Non-pigmented ciliary epithelial cell (primary cell): ENCODE measurements at regions not wholly inside any gene's neighbourhood (a gene's known extent, or its start where the extent isn't known, plus 50 kb on each side); places are given as distances from the start of the nearest gene placed in this dataset.

Source experiments
- DNase-seq: peaks from one replicate; pipeline ENCODE4 v3.0.0-alpha.2; 2010; ENCODE audit warnings: low read depth

DNA sequence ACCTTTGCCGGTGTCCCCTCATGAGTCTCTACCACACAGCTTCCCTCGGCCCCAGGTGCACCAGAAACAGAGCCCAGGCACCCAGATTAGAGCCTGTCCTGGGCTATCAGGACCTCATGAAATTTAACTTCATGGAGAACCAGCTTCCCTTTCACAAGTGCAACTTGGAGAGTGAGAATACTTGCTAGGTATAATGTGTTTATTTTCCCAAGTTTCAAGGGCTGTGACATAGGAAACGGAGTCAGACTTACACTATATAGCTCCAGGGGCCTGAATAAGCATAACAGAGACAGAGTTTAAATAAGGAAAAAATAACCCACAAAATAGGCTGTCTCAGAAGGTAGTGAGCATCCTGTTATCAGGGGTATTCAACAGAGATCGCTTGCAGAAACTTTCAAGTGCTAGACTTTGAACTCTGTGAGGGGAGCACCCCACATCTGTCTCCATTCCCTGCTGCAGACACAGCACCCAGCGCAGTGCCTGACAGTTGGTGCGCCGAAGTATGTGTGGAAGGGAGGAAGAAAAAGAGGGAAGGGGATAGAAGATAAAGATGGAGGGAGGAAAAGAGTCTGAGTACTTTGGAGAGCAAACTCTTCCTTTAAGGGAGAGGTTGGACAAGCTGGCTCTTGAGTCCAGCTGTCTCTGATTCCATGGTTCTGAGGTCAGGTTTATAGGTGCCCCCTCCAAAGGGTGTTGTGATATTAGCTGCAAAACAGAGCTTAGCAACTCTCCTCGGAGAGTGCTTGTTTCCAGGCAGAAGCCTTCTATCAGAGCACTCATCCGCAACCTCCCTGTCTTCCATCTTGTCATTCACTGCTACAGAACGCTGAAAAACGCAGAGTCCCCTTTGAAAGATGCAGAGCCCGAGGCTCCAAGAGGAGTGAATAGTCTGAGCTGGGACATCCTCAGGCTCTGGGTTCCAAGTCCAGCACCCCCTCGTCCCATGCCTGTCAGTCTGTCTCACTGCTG, 84.8 kb downstream of the CPN2 start:
- DNase-seq = no peak

DNA sequence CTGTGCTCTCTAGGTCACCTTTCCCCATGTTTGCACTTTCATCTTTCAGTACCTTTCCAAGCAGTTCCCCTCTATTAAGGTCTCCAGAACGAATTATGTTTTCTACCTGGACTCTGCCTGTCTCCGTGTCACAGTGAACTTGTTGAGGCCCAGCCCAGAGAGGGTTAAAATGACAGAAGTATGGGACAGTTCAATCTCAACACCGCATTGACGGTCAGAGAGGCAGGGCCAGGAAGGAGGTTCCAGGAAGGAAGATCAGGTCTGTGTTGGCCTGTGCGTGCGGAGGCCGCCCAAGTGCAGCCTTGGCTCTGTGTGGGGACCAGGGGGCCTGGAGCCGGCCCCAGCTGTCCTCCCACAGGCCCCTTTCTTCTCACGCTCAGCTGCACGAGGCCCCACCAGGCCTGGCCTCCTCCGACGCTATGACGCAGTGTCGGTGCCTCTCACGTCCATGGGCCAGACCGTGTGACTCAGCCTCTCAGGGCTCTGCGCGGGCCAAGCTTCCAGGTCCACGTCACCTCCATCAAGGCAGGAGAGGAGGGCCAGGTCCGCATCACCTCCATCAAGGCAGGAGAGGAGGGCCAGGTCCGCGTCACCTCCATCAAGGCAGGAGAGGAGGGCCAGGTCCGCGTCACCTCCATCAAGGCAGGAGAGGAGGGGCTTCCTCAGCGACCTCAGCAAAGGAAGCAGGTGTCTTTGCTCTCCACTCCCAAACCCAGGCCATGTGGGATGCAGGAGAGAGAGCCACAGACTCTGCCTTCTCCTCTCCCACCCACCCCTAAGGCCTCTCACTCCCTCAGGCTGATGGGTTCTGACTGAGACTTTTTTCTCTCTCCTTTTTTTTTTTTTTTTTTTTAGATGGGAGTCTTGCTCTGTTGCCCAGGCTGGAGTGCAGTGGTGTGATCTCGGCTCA, 83.1 kb downstream of the CPN2 start:
- DNase-seq = no peak

DNA sequence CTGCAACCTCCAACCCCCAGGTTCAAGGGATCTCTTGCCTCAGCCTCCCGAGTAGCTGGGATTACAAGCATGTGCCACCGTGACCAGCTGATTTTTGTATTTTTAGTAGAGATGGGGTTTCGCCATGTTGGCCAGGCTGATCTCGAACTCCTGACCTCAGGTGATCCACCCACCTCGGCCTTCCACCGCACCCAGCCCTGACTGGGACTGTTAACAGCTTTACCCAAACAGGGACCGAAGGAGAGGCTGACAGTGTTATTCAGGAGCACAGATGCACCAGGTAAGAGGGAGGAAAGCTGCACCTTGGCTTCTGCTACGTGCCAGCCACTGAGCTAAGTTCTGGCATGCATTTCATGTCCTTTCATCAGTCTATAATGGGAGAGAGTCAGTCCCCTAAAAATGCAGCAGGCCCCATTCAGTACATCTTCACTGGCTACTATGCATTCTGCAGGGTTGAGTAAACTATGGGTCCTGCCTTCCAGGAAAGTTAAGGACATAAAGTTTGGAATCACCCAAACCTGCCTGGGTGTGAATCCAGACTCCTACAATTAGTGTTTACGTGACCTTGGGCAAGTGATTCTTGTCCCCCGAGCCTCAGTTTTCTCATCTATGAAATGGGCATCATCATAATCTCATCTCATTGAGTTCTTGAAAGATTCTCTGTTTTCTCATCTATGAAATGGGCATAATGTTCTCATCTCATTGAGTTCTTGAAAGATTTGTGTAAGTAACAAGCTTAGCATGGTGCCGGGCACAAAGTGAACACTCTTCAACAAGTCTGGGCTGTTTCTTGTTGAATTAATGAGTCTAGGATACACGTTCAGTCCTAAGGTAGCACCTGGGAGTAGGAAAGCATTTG, 82.2 kb downstream of the CPN2 start:
- no peak for DNase-seq

DNA sequence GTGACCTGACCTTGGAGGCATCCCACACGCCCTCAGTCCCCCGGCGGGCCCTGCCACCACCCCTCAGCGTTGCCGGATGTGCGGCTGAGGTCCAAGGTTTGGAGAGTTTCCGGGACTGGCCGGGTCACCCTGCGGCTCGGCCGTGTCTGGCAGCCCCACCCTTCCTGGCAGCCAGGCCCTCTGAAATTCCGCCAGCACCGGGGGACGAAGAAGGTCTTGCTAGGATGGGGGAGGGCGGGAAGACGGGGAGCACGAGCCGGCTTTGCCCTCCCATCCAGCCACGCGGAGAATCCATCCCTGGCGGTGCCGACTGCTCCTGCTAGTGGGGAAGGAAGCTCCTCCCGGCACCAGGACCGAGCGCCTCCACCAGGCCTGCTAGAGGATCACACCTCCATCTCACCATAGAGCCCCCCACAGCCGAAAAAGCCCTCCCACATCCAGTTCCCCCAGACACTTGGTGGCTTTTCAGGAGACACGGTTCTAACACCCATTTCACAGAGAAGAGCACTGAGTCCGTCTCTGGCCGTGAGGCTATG, 81.5 kb downstream of the CPN2 start:
- DNase-seq = no peak

DNA sequence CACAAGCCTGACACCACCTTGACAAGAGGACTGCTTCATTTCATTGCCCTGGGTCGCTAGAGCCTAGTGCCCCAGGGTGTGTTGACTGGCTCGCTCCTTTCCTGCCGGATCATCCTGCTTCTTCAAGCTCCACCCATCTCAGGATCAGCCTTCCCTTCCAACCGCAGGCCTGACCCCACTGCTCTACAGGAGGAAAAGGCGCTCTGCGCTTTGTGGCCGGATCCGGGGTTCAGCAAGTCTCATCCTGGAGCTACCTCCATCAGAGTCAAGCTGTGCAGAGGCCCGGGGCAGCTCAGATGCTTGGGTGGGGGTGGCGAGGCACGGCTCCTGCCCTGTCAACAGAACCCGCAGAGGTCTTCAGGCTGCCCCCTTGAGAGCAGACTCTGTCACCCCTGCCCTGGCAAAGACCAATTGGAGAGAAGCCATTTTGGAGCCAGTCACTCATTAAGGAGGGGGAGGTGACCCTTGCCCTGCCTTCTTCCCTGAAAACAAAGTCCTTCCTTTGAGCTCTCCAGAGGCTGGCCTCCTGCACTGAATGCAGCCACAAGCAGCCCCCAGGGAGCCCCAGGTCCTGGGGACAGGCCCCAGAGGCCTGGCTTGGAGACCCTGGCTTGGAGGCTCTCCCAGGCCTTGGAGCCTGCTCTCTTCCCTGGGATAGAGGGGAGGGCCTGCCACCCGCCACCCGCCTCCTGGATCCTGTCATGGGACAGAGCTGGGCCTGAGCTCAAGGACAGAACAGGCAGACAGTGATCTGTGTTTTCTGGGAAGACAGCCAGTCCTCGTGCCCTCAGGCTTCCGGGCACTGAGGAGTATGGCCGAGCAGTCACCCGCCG, 80.3 kb downstream of the CPN2 start:
- no peak for DNase-seq

GRCh38 chr3:194271460-194272035, 79.6 kb downstream of the CPN2 start:
- no peak for DNase-seq

- DNase-seq = no peak
Observed at GRCh38 chr3:194272221-194272620, 78.9 kb downstream of the CPN2 start.

- no peak for DNase-seq
Observed at GRCh38 chr3:194272861-194273742, 78.0 kb downstream of the CPN2 start.

DNA sequence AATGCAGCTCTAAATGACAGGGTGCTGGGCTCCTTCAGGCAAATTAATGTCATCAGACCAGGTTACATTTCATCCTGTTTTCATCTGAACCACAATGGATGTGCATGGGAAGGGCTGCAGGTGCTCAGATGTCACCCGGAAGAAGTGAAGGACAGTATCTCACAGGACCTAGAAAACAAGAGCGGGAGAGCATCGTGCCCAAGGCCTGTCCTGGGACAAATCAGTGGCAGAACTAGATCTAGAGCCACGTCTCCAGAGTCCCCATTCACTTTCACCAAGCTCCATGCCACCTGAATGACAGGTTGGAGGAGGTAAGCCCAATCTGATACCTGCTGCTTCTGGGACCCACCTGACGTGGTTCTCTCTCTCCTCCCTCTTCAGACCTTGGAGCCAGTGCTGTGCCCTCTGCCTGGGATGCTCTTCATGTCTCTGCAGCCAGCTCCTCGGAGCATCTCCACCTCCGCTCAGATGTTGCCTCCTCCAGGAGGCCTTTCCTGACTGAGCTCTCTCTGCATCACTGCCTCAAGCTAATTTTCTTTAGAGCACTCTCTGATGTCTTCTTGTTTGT, 77.3 kb downstream of the CPN2 start:
- no peak for DNase-seq

- DNase-seq = no peak
Observed at GRCh38 chr3:194274424-194275085, 76.6 kb downstream of the CPN2 start.

- DNase-seq = no peak
Observed at GRCh38 chr3:194275291-194275690, 75.8 kb downstream of the CPN2 start.

DNA sequence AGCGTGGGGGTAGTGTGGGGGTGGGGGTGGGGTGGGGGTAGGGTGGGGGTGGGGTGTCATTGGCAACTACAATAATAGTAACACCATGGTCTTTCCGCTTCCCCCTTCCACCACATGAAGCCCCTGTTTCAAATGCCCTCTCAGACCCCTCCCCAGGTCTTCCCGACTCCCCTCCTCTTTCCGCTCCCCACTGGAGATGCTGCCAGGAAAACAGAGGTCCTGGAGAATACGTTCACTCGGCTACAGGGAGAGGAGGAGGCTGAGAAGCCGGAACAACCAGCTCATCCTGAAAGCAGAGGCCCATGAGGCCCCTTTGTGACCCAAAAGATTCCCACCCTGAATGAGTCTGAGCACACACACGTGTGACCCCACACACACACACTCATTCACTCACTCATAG, 75.4 kb downstream of the CPN2 start:
- no peak for DNase-seq

DNA sequence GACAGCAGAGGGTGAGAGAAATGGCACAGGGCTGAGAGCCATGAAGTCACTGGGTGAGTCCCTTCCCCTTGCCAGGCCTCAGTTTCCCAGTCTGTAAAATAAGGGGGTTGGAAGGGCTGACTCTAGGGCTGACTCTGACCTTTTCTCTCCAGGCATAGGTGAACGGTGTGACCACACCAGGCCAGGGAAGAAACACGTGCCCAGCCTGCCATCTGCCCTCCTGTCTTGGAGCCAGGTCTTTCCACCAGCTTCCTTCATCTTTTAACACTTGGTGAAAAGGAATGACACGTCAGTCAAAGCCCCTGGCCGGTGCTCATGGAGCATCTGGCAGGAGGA, 74.4 kb downstream of the CPN2 start:
- DNase-seq = no peak

DNA sequence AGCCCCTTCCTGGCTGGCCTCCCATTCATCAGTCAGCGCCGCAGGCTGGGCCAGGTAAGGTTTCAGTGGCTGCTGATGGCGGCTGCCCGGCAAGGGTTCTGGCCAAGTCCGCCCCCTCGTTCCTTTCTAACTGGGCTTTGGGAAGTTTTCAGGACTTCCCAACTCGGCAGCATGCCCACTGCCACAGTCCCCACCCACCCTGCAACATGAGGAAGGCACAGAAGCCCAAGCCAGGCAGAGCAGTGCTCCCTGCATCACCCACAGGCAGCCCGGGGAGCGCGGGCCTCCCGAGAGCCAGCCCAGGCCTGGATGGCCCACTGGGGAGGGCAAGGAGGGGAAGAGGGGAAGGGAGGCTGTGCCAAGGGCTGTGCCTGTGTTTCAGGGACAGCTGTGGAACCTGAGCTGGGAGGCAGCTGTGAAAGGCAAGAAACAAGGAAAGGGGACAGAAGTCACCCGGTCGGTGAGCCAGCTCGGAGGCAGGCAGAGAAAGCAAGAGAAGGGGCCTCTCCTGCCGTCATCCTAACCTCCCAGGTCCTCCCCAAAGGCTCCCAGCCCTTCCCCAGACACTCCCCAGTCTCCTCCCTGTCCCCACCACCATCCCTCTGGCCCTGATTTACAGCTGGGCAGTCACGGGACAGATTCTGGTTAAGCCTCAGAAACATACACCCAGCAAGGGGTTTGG, 73.9 kb downstream of the CPN2 start:
- no peak for DNase-seq

GRCh38 chr3:194277786-194278130, 73.4 kb downstream of the CPN2 start:
- no peak for DNase-seq

DNA sequence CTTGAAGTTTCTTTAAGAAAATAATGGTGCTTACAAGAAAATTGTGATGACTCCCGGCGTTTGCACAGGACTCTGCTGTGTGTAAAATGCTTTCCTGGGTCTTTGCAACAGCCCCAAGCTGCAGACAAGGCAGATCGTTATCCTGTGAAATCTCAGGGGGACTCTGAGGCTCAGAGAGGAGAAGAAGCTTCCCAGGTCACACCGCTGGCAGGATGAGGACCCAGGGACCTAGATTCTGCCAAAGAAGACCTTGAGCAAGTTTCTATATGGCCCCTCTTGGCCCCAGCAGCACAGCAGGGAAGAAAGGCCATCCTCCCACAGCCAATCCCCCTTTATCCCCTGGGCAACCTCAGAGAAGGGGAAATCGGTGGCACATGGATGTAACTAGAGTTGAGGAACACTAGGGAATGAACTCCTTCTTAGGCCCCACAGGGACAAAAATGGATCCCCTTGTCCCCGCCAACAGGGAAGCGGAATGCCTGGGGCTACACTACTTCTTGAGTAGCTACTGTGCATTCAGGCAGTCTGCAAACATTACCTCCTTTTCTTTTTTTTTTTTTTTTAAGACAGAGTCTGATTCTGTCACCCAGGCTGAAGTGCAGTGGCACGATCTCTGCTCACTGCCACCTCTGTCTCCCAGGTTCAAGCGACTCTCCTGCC, 72.8 kb downstream of the CPN2 start:
- no peak for DNase-seq

DNA sequence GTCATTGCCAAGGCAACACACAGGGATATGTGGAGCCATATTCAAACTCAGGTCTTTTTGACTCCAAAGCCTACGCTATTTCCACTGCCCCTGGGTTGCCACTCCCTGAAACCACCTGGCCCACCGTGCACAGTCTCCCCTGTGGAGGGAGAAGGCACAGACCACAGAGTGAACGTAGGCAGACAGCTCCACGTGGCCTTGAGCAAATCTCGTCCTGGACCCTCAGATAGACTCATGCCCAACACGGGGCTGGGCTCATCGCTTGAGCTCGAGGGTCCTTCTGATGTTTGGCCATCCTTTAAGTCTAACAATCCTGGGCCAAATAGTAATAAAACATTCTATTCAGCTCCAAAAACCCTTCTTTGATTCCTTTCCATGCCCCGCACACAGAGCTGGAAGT, 72.0 kb downstream of the CPN2 start:
- DNase-seq = no peak
